RCC 7860 (cell line): ENCODE measurements at regions not wholly inside any gene's neighbourhood (a gene's known extent, or its start where the extent isn't known, plus 50 kb on each side); places are given as distances from the start of the nearest gene placed in this dataset.

ENCODE experiments used
- DNase-seq: peaks from one replicate; pipeline ENCODE4 v3.0.0-alpha.2; 2015; ENCODE audit warnings: low spot score
- FAIRE-seq: peaks from 2 replicates; lab custom pipeline; 2012; peaks lifted over from hg19 to GRCh38; lab: Jason Lieb, UNC

DNA sequence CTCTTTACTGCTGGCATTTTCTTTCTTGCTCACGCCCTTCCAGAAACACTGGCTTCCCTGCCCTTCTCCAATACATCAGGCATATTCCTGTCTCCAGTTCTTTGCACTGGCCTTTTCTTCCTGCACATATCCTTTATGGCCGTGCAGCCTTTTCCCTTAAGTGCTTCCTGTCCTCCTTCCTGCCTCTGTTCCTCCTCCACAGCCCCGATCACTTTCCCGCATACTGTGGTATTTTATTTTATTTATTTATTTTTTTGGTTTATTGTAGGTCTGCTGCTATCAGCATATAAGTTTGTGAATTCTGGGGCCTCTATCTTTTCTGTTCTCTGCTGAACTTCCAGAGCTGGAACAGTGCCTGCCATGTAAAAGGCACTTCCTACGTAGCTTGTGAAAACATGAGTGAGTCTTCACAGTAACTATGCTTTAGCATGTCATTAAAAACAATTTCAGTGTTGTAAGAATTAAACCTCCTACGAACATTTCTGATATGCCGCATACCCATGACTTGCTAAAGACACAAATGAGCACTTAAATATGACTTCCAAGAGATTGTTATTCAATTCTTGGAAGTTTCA, 289.1 kb downstream of the TRIB2 start:
- FAIRE-seq: no peak

DNA sequence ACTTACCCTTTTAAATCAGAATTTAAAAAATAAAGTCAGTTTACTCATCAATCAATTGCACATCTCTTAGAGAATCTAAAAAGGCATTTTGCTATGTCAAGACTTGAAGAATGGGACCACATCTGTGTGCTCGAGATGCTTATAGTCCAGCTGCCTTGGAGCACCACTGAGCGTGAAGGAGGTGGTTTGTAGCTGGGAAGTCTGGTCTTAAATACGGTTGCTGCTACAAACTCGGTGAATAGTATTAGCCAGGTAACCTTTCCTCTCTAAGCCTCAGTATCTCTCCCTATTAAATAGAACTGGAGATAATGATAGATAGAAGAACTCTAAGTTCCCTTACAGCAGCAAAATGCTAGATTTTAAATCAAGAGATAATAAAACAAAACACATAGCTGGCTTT, 289.7 kb downstream of the TRIB2 start:
- DNase-seq: no peak
- no peak for FAIRE-seq

More for the DNA sequence above, 289.1 kb downstream of the TRIB2 start:
- no peak for DNase-seq

DNA sequence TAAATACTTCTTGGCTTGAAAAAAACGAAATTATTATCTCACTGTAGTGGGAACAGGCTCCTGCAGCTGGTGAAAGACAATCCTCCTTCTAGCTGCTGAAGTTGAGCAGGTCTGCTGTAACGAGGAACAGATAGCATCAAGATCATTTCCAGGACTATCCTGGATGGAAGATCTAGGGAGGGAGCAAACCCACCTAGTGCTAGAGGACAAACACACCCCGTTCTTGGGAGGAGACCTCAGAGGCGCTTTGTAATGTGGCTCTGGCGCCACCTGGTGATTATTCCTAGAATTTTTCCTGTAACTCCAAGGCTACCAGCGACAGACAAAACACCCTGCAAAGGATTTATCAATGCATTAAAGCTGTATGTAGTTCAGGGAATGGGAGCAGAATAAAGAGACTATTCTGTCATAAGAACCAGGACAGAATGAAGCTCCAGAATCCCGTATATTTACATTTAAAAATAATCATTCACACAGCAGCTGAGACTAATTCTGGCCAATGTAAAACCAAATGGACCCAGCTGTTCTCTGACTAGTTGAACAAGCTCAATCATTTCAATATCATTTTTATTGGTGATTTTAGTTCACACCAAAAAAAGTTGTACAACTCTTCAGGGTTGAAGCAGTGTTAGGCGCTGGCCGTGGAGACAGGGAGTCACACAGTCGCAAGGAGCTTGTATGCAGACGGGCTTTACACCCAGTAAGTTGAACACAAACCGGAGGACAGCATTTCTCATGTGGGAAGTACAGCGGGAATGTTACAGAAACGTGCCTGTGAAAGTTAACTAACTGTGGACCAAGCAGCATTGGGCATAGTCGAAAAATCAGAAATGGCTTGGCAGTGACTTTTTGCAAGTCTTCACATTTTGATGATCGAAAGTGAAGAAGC, 290.3 kb downstream of the TRIB2 start:
- no peak for FAIRE-seq
- DNase-seq: peak; percentile 30

DNA sequence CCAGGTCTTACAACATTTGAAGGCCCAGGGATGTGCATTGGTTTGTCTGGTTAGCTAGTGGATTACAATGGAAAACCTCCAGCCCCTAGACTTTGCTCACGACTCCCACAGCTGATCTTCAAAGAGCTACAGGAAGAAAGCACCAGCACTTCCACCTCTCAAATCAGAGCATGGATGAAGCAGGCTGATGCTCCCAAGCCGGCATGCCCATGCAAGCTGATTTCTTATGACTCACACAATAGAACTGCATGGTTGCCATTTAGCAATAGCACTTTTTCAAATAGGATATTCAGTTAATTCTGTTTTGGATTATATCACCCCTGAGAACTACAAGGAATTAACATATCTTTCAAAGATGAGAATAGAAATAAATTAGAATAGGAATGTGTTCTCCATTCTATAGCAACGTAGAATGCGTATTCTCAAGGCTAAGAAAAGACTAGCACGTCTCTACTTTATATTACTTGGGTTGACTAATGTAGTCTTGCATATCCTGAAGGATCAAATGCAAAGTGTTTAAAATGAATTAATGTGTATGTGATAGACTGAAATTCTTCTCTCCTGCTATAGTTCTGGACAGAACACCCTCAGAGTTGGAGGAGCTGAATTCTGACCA, 292.4 kb downstream of the TRIB2 start:
- DNase-seq (no peak), FAIRE-seq (no peak)

DNA sequence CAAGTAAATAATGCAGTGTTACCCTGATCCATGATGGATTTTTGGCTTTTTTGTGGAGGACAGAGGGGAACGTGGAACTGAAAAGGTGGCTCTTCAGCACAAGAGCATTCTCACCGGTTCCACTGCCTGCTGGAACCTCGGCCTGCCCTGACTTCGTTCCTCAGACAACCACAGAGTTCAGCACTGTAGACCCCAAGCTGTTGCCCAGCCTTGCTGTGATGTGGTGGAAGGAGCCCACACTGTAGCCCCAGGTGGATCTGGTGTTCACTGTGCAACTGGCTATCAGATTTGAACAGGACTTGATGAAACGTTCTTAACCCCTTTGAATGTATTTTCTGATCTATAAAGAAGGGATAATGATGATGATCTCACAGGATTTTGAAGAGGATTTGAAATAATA, 293.5 kb downstream of the TRIB2 start:
- FAIRE-seq (no peak), DNase-seq (no peak)

DNA sequence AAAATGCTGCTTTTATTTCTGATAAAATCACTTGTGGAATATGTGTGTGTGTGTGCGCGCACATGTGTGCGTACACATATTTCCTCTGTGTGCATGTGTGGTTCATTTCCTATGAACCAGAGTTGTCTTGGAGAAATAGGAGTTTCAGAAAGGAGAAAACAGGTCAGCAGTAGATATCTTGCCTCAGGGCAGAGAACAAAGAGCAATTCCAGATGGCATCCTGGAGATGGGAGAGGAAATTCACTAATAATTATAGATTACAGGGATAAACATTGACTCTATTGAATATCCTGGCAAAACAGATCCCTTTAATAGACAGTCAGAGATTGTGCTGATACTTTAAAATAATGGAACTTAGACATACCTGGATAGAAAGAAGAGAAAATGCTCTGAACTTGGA, 298.0 kb downstream of the TRIB2 start:
- DNase-seq (no peak), FAIRE-seq (no peak)

DNA sequence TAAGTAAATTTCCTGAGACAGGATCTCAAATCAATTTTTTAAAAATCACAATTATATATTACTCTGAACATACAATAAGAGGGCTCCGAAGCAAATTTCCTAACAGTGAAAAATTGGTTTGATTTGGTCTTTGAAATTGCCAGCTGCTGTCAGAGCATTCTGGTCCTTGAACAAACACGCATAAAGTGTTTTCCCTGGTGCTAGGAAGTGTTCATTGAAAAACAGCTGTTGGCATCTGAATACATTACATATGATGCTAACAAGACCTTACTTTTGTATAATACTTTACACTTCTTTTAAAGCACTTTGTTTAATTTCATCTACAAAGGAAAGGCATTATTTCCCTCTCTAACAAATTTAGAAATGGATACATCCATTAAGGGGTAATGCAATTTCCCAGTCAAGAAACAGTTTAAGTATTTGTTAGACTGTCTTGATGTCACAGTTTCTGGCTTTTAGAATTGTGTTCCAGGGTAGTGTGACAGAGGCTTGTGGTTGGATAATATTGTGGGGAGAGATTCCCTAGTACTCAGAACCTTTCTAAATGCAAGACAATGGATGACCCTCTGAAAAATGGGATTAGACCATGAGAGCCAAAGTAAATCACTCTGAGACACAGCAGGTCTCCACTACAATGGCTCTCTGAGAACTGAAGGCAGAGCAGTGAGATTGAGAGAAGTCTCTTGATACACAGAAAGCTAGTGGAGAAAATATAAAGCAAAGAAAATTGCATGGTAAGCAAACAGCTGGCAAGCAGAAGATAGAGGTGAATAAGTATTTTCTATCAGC, 299.0 kb downstream of the TRIB2 start:
- no peak for FAIRE-seq
- no peak for DNase-seq

DNA sequence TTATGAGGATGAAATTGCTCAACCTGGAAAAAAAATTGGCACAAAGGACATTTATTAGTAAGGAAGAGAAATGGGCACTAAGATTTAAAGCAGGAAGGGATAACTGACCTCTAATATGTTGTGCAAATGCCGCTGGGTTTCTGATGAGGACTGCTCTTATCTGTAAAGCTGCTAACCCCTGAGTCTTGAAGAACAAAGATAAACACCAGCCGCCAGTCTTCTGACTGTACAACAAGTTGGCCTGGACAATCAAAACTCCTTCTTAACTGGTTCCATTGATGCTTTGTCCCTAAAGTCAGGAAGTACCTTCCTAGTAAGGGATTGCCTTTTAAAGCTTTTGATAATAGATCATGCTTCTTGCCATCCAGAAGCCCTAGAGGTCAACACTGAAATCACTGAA, 301.8 kb downstream of the TRIB2 start:
- FAIRE-seq: no peak
- no peak for DNase-seq

DNA sequence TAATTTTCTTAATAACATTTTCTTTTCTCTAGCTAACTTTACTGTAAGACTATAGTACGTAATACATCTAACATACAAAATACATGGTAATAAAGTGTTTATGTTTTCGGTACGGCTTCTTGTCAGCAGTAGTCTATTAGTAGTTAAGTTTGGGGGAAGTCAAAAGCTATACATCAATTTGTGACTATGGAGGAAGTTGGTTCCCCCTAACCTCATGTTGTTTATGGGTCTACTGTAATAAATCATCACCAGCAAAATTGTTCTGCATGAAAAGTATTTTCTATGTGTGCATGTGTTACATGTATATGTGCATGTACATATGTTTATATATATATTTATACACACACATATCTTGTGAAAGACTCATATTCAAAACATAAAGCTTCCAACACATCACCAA, 303.0 kb downstream of the TRIB2 start:
- DNase-seq (no peak), FAIRE-seq (no peak)

DNA sequence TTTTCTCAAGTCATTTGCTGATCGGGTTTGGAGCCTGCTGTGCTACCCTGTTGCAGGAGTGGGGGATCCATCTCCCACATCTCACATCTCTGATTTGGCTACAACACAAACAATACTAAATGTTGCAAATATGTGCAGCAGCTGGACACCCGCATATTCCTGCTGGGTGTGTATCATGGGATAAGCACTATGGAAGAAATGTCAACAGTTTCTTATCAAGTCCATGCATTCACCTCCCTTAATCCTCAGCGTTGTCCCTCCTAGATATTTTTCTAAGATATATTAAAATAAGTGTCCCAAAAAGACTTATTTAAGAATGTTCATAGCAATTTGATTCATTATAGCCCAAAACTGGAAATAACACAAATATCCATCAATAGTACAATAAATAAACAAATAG, 303.7 kb downstream of the TRIB2 start:
- no peak for FAIRE-seq
- no peak for DNase-seq

DNA sequence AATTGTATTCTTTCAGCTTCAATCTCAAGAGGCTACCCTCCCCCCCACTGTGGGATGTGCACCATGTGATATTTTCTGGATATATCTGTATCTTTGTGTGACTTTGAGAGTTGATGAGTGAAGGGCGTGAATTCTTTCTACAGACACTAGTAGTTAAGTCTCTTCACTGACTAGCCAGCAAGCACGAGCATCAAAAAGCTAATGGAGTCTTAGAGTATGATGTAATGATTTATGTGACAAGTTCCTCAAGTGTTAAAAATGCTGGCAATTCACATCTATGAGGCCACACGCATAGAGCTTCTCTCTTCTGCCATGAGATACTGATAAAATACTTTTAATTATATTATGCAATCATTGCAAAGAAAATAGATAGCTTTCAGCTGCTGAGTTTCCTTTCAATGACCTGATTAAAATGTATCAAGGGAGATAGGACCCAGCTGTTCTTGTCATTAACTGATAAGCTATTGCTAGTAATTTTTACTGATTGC, 304.8 kb downstream of the TRIB2 start:
- no peak for DNase-seq
- FAIRE-seq: no peak

DNA sequence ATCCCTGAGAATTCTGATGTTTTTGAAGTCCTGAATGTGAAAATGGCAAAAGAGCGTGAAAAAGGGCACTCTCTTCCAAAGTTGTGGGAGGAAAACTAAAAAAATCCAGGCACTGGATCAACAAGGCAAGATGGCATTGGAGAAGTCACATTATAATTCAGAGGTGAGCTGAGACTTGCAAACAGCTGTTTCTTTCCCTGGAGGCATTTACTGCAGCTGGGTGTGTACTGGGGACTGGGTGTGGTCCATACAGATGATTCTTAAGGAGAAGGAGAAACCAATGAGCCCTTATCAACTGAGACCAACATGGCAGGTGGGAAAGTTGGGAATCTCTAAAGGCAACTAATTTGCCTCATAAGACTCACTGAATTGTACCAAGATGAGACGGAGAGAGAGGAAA, 313.9 kb downstream of the TRIB2 start:
- DNase-seq (no peak), FAIRE-seq (no peak)

DNA sequence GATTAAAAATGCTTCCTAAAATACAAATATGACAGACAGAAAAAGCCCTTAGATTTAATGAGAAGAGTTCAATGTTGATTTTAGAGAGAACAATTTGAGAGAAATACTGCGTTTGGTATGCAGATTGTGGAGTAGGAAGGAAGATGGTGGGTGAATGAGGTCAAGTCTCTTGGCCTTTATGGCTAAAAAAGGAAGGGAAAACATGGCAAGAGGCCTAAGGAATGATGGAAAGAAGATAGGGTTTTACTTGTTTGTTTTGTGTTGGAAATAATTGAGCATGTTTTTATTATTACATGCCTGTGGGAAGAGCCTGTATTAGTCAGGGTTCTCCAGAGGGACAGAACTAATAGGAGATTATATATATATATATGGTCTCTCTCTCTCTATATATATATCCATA, 318.1 kb downstream of the TRIB2 start:
- FAIRE-seq (no peak), DNase-seq (no peak)

DNA sequence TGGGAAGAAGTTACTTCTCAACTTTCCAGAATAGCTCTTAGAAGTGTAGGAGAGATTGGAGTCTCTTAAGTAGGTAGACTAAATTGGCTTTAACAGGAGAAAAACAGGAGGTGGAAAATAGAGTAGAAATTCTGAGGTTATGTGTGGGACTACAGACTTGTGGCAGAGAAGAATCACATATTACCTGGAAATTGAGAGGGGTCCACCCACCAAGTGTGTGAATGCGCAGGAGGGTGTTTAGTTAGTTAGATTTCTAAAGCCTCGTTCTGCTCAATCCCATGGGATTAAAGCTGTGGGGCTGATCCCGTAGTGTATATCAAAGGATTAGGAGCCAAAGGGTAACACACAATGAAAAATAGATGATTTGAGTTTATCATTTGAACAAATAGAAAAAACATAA, 319.1 kb downstream of the TRIB2 start:
- DNase-seq (no peak), FAIRE-seq (no peak)

DNA sequence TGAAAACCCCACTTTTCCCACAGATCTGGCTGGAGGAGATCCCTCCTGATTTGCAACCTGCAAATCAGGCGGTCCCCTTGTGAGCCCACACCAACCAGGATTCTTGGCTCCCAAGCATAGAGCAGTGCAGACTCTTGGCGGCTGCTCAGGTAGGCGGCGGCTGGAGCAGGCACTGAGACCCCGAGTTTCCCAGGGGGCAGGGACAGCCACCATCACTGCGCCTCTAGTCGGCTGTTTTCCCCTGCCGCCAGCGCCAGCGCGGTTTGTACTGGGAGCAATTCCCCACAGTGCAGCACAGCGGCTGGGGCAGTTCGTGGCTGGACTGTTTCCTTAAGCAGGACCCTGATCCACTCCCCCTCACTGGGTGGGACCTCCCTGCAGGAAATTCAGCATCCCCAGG, 323.3 kb downstream of the TRIB2 start:
- DNase-seq (no peak), FAIRE-seq (no peak)

DNA sequence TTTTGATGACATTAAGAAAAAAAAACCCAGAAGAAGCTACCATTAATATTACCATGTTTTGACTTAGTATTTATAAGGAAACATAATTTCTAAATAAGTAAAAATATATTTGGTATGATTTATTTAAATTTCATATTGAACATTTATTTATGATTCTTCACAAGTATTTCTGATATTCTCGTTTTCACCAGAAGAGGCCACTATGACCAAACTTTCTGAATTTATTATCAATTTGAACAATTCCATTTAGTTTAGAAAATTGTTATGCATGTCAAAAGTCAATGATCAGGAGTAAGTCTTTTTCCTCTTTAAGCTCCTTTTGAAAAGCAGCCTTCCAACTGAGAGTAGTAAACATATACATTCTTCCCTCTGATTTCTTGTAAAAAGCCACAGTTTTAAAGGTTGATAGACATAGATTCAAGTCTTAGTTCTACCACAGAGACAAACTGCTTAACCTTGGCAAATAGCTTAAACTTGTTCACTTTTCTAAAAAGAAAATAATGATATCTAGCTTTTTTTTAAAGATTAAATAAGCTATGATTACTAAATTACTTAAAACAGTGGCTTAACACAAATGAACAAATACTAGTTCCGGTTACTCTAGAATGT, 329.9 kb downstream of the TRIB2 start:
- DNase-seq (no peak), FAIRE-seq (peak; percentile 60)

DNA sequence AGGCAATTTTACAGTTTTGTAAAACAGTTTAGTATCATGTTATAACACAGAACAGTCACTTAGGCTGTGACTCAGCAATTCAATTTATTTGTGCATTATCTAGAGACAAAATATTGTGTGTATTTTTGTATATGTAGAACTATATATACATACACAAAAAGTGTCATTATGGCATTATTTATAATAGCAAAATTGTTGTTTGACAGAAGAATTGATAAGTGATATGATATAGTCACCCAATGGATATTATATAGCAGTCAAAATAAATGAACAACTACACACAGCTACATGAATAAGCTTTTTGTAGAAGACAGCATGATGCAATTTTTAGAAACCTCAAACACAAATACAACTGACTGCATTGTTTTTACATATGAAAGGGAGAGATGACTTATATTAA, 334.0 kb downstream of the TRIB2 start:
- DNase-seq (no peak), FAIRE-seq (no peak)

DNA sequence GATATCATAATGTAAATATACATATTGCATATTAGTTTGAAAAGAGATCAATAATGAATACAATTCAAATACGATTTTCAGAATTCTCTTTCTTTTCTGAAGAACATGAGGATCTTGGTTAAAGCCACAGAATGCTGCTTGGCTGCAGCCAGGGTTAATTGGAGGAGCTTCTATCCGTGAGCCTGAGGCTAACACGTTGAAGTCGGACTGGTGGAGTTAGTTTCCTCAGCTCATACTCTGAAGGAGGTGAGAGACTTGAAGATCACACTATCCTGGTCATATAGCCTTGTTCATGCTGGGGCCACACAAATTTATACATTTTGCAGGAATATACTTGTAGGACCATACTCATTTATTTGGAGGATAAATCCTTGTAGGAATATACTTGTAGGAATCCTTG, 335.8 kb downstream of the TRIB2 start:
- no peak for FAIRE-seq
- DNase-seq: no peak

DNA sequence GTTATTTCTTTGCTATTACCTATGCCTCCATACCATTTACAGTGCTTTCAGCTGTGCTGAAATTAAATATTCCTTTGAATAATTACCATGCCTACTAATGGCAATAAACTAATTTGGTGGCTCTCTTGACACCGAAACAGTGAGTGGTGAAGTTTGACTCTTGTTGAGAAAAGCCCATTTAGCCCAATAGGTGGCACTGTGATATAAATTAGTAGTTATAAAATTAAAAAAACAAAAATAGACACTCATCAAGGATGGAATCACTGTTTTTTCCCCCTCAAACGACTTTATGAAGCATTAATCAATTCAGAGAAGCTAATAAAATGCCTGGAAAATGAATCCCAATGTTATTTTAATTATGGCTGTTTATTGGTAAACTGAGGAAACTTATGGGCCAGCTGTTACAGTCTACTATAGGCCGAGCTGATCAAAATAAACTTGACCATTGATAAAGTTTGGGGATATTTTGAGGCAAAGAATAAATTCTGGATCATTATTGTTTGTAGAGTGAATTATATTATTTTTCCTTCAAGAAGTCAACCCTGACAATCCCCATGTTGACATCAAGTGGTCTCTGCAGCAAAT, 339.6 kb downstream of the TRIB2 start:
- DNase-seq (no peak), FAIRE-seq (no peak)

DNA sequence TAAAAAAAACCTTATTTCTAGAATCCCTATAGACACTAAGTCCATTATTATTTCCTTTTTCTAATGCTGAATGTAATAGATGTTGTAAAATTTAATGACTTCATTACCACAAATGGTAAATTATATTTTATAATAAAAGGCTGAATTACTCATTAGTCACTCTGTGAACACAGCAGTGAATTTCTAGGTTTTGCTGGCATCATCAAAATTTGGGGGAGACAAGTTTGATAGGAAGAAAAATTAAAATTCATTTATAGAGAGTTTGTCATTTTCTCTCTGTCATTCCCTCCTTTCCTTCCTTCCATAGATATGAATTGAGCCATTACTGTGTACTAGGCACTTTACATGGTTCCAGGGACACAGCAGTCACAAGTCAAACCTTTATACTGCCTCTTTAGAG, 340.9 kb downstream of the TRIB2 start:
- DNase-seq (no peak), FAIRE-seq (no peak)
